GM21717 (cell line): ENCODE measurements at regions not wholly inside any gene's neighbourhood (a gene's known extent, or its start where the extent isn't known, plus 50 kb on each side); places are given as distances from the start of the nearest gene placed in this dataset.

Experiments
- ATAC-seq: cut with Tn5 transposase; IDR thresholded peaks from one replicate; pipeline ENCODE4 v1.9.1; 2021; ENCODE audit warnings: mild to moderate bottlenecking, moderate library complexity; ENCODE audit not compliant: unreplicated experiment

DNA sequence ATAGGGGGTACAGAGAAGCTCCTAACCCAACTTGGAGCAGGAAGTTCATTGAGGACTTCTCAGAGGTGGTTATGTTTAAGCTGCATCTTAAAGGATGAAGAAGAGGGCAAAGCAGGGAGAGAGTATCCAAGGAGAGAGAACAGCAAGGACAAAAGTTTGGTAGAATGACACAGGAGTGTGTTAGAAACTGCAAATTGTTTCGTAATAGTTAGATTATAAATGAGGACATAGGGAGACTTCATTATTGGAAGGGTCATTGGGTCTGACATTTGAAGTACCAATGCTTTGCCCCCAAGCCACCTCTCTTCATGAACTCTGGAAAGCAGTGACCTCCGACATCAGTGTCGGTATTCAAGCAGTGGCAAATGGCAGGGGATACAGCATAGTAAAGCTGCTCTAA, 209.6 kb upstream of the JUN start:
- ATAC-seq: no peak

DNA sequence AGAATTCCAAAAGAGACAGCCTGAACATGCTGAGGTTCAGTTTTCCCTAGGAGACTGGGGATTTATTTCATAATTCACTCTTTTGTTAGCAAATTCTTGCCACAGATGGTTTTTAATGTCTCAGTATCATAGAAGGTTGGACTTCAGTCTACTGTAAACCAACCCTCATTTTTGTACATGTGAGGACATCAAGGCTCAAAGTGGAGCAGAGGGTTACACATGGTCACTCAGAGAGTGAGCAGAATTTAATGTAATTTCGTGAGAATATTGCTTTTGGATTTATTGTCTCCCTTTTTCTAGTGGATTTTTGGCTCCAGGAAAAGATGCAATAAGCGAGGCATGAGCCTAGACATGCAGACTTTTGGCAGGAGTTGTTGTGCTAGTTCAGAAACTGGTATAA, 210.8 kb upstream of the JUN start:
- ATAC-seq: no peak

DNA sequence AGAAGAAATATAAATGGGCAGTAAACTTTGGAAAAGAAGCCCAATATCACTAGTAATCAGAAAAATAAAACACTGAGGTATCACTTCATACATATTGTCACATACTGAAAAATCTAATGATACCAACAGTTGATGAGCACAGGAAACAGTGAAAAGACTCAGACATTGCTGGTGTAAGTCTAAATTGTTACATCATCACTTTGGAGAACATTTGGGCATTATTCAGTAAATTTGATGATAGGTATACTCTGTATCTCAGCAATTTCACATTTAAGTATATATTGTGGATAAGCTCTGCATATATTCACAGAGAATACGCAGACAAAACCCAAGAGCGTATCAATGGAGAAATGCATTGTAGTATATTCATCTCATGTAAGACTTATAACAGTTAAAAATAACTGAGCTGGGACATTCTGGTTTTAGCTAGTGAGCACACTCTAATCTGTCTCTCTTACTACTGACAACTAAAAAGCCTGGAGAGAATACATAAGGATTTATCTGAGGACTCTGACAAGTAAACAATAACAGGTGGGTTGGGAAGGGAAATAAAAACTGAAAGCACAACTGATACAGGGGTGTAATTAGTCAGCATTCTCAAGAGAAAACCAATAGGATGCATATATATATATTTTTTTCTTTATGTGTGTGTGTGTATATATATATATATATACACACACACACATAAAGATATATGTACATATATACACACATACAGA, 212.7 kb upstream of the JUN start:
- ATAC-seq: peak; percentile 87

DNA sequence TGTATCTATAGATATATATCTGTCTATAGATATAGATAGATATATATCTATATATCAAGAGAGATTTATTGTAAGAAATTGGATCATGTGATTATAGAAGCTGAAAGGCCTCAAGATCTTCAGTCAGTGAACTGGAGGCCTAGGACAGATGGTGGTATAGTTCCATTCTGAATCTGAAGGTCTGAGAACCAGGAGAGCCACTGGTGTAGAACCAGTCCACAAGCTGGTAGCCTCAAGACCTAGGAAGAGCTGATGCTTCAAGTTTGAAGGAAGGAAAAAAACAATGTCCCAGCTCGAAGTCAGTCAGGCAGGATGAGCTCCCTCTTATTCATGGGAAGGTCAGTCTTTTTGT, 213.2 kb upstream of the JUN start:
- peak; percentile 66 for ATAC-seq

GRCh38 chr1:58997637-58998036, 213.8 kb upstream of the JUN start:
- no peak for ATAC-seq

DNA sequence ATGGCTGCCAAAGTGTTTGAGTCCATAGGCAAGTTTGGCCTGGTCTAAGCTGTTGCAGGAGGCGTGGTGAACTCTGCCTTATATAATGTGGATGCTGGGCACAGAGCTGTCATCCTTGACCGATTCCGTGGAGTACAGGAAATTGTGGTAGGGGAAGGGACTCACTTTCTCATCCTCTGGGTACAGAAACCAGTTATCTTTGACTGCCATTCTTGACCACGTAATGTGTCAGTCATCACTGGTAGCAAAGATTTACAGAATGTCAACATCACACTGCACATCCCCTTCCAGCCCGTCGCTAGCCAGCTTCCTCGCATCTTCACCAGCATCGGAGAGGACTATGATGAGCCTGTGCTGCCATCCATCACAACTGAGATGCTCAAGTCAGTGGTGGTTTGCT, 215.8 kb upstream of the JUN start:
- no peak for ATAC-seq

- no peak for ATAC-seq
Observed at GRCh38 chr1:59004755-59005154, 220.9 kb upstream of the JUN start.

GRCh38 chr1:59005491-59006288, 221.8 kb upstream of the JUN start:
- ATAC-seq: peak; percentile 55

DNA sequence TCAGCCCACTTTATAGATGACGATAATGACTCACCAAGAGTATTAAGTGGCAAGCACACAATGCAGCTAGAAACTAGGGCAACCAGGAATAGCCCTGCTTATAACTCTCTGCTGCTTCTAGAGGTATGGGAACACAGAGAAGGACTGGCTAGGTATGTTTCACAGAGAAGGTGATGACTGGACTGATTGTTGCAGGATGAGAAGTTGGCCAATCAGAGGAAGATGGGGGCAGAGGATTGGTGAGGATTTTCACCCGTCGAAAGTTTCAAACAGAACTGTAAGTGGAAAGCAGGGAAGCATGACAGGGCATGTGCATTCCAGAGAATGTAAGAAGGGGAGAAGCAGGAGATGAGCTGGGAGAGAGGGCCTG, 222.4 kb upstream of the JUN start:
- ATAC-seq: no peak

DNA sequence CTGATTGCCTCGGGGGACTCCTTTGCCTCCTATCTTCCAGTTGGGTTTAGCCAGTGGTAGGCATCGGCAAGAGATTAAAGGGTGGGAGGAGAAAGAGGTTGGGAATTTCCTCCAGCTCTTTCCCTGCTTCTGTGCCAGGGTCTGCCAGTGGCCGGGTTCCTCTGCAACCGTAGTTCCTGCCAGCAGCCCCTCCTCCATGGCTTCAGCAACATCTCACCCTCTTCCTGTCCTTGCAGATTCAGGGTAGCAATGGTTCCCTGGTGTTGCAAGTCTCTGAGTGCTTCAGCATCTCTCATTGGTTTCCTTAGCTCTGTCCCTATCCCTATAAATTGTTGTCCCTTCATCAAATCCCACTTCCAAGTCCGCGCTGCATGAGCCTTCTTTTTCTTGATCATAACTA, 223.1 kb upstream of the JUN start:
- no peak for ATAC-seq

DNA sequence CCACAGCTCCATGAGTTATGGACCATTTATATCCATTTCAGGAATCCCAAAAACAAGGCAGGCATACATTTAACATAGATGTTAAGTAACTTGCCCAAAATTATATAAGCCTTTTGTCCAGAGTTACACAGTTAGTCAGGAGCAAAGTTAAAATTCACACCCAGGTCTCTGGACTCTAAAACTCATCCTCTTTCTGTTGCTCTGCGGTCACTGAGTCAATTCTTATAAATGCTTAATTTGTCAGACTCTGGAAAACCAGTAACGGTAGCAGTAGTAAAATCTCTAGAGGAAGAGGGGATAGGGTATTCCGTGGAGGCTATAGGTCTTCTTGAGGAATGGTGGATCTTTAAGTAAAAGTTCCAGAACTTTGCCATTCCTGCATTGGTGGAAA, 223.6 kb upstream of the JUN start:
- ATAC-seq: peak; percentile 14

GRCh38 chr1:59007820-59008598, 224.2 kb upstream of the JUN start:
- ATAC-seq: peak; percentile 45

DNA sequence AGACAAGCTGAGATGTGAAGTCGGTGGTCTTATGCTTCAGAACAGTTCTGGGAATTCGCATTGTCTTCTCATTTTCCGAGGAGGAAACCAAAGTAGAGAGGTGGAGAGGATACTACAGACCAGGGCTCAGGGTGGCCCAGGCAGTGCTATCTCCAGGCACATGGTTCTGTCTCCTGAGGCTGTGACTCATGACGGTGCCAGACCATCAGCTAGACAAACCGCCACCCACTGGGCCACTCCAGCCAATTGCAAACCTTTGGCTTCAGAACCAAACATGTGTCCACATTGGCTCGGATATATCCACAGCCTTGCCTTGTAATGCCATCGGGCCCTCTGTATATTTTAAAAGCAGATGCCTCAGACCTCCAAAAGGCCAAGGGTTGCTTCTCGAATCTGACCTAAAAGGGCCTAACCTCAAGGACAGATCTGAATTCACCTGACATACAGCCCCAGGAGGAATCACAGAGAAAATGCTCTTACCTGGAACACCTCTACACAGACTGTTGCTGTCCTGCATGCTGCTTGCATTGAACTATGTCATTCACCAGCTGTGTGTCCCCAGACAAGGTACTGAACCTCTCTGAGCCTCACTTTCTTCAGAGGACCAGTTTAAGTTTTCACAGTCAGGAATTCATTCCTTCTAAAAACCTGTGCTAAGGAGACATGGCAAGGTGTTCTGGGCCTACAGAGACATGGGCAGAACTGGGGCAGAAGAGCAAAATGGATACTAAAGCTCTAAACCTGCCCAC, 224.9 kb upstream of the JUN start:
- no peak for ATAC-seq

GRCh38 chr1:59011663-59012062, 227.8 kb upstream of the JUN start:
- ATAC-seq: no peak

DNA sequence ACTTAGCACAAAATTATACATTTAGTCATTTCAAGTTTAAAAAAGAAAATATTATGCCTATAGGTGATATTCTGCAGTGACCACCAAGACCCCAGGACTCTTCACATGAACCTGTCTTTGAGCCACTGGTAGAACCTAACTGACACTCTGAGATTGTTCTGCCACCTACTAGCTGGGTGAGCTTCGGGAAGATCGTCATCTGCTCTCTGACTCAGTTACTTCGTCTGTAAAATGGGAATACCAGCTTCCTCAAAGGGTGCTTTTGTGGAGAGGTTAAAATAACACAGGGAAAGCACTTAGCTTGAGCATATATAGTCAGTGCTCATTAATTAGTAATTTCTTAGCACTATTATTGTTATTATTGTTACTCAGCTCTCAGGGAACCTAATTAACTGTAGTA, 228.5 kb upstream of the JUN start:
- no peak for ATAC-seq

DNA sequence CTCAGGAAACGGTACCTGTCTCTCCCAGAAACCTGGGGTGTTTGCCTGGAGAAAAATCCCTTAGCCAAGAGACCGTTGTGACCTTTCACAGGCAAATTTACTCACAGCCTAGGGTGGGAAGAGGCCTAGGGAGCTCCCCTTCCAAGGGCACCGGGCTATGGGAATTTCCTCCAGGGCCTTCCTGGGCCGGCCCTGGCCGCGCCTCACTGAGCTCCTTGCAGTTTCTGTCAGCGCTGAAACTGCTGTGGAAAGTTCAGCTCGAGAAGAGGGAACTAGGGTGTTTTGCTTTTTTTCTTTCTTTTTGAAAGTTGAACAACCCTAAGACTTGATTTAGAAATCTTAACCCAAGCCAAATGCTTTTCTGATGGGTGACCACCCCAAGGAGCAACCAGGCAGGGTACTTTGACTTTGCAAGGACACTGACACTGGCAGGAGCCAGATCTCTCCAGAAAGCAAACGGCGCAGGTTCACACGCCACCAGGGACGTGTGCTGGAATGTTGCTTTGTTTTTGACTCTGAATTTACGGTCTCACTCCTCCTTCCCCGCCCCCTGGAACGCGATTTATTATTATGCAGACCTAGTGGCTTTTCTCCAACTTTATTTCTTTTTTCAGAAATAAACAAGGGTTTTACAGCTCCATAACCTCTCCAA, 229.6 kb upstream of the JUN start:
- peak; percentile 61 for ATAC-seq

GRCh38 chr1:59013928-59014279, 230.1 kb upstream of the JUN start:
- no peak for ATAC-seq

DNA sequence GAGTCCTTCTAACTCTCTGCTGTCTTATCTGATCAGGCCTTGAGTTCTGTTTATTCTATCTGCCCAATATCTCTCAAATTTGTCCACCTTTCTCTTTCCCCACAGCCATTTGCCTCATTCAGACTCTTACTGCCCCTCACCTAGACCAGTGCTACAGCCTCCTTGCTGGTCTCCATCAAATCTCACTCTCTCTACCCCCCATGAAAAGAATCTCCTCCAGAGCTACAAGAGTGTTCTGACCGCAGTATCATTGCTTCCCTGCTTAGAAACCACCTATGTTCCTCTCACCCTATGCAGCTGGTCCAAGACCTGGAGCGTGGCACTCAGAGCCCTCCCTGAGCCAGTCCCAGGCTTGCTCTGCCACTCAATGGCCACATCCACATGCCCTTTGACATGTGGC, 231.0 kb upstream of the JUN start:
- no peak for ATAC-seq

DNA sequence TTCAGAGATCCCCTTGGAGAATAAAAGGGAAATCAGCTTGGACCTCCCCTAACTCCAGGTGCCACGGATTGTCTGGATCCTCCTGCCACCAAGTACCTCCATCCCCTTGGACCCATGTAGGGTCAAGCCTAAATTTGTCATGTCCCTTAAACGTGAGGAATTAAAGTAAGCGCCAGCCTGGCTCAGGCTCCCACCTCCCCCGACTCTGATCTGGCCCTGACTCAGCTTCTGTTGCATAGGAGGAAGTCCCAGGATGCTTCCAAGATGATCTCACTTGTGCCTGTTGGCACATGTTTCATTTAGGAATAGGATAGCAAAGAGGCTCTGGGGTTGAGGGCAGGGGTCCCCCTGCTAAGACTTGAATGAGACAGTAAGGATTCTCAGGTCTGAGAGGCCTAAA, 231.9 kb upstream of the JUN start:
- ATAC-seq: no peak

DNA sequence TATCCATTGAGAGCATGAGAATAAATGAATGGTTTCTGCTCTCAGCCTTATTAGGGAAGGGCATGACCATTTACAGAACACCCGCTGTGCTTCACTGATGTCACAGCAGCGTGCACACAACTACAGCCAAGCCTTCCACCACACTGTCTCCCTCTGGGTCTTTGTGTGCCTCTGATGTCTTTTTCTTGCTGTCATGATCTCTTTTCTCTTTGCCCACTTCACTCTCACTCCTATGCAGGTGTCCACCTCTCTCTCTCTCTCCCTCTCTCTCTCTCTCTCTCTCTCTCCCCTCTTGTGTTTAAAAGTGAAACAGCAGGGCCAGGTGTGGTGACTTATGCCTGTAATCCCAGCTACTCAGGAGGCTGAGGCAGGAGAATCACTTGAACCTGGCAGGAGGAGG, 232.5 kb upstream of the JUN start:
- ATAC-seq: no peak
